CD4-positive, alpha-beta T cell (primary cell): ENCODE measurements at regions not wholly inside any gene's neighbourhood (a gene's known extent, or its start where the extent isn't known, plus 50 kb on each side); places are given as distances from the start of the nearest gene placed in this dataset.

Experiments used
- ATAC-seq: fragments of 200-7000 bp; cut with Tn5 transposase; one replicate; pipeline ENCODE4 v1.10.0; 2022; ENCODE audit warnings: mild to moderate bottlenecking; ENCODE audit not compliant: poor library complexity
- CTCF ChIA-PET: fragments of 350-600 bp; sonication (Branson Sonifier 250); formaldehyde crosslinking; loops from one replicate; lab custom pipeline; 2021; ENCODE audit warnings: antibody characterized with exemption, inconsistent platforms; lab: Charles Lee
- POLR2A ChIA-PET: fragments of 350-600 bp; sonication (Branson Sonifier 250); formaldehyde crosslinking; loops from one replicate; lab custom pipeline; 2021; ENCODE audit warnings: antibody characterized with exemption, inconsistent platforms; lab: Charles Lee
- DNase-seq, 14 experiments: peaks; one replicate each; pipeline ENCODE4 v3.0.0-alpha.2; 2013 to 2020; ENCODE audit warnings: mixed read lengths in 2 of 14
- H3K27ac ChIP-seq, 2 donors: one replicate each; pipeline versions ENCODE4 v1.5.1 to v1.7.0; 2013; ENCODE audit warnings: low read length in 2 of 2, low read depth in 1 of 2, mild to moderate bottlenecking in 1 of 2
- H3K27me3 ChIP-seq, 2 experiments: 1 replicate in 1 of 2; 2 replicates in 1 of 2; pipeline versions ENCODE4 v1.6.1 to v1.7.0; 2013; ENCODE audit warnings: low read length in 2 of 2, control low read depth in 1 of 2, mild to moderate bottlenecking in 1 of 2, moderate library complexity in 1 of 2; ENCODE audit not compliant: insufficient read depth in 2 of 2, control insufficient read depth in 1 of 2
- H3K36me3 ChIP-seq: one replicate; pipeline ENCODE4 v1.6.1; 2013; ENCODE audit warnings: low read length, control low read depth; ENCODE audit not compliant: insufficient read depth
- H3K4me1 ChIP-seq: one replicate; pipeline ENCODE4 v1.6.1; 2013; ENCODE audit warnings: low read length, control low read depth; ENCODE audit not compliant: insufficient read depth
- H3K4me3 ChIP-seq: one replicate; pipeline ENCODE4 v1.5.1; 2013; ENCODE audit warnings: mild to moderate bottlenecking, low read length, moderate library complexity
- H3K9me3 ChIP-seq, 2 experiments: 1 replicate in 1 of 2; 2 replicates in 1 of 2; pipeline versions ENCODE4 v1.6.1 to v1.7.0; 2013; ENCODE audit warnings: low read length in 2 of 2, mild to moderate bottlenecking in 2 of 2, control low read depth in 1 of 2, moderate library complexity in 1 of 2; ENCODE audit not compliant: control insufficient read depth in 1 of 2, insufficient read depth in 1 of 2
- H3K27ac Mint-ChIP-seq: one replicate; pipeline ENCODE4 v1.8.0; 2020; ENCODE audit warnings: mixed read lengths
- H3K27me3 Mint-ChIP-seq: one replicate; pipeline ENCODE4 v1.8.0; 2021; ENCODE audit warnings: mixed read lengths
- H3K36me3 Mint-ChIP-seq: one replicate; pipeline ENCODE4 v1.8.0; 2021; ENCODE audit warnings: low read depth, mixed read lengths
- H3K4me1 Mint-ChIP-seq: one replicate; pipeline ENCODE4 v1.8.0; 2021; ENCODE audit warnings: low read depth, mixed read lengths
- H3K4me3 Mint-ChIP-seq: one replicate; pipeline ENCODE4 v1.8.0; 2020; ENCODE audit warnings: mild to moderate bottlenecking, mixed read lengths
- H3K9me3 Mint-ChIP-seq: one replicate; pipeline ENCODE4 v1.8.0; 2020; ENCODE audit warnings: mixed read lengths
- intact Hi-C, 2 experiments: fragments of 100-400 bp; cut with DNase I in 1 of 2; cut with micrococcal nuclease in 1 of 2; formaldehyde crosslinking; loops; one replicate each; pipeline versions ENCODE4 v1.15.1 to v1.9.0; 2023 to 2025; cut with DNase I, micrococcal nuclease
- TF ChIP-seq, protein P1 (sequence below): fragments of 200-600 bp; IDR thresholded peaks from one replicate; pipeline ENCODE4 v1.8.0; 2022; ENCODE audit warnings: antibody characterized with exemption, mild to moderate bottlenecking

DNA sequence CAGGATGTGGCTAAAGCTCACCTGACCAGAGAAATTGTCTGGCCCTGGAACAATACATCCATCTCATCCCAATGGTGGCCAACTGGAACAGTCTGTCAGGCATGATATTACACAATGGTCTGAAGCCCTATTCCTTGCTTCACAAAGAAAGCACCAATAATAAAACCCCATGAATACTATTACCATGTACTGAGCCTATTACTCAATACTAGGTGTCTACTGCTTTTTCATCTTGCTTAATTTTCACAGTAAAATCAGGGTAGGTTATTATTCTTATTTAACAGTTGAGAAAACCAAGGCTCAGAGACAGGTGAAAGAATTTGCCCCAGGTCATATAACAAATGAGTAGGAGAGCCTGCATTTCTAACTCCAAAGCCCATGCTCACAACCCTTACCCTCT, 68.9 kb upstream of the CAPRIN1 start:
- peaks cover 7% of the 10 kb centered on the region for H3K27me3 Mint-ChIP-seq
- no peak overlapping the region for H3K27ac Mint-ChIP-seq

DNA sequence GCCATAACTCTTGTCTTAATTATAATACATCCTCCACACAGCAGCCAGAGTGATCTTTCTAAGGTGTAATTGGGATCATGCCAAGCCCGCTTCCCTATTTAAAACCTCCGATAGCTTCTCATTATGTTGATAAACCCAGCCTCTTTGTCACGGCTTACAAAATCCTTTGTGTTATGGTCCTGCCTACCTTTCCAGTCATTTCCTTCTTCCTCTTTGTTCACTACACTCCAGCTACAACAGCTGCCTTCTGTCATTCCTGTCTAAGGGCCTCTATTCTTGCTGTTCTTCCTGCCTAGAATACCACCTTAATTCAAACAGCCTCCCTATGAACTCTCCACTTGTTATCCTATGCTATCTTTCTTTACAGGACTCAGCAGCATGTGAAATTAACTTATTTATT, 70.6 kb upstream of the CAPRIN1 start:
- Mint-ChIP-seq H3K27me3 (peaks cover 7% of the 10 kb centered on the region), H3K4me3 (no peak overlapping the region)
- intact Hi-C loops: no loop called here

More for the DNA sequence above, 68.9 kb upstream of the CAPRIN1 start:
- intact Hi-C loops: no loop called here
- Mint-ChIP-seq H3K4me1 (no peaks in the 10 kb centered on the region), H3K36me3 (no peaks in the 10 kb centered on the region), H3K9me3 (no peaks in the 10 kb centered on the region), H3K4me3 (no peak overlapping the region)
- Histone ChIP-seq H3K4me3 (no peak overlapping the region), H3K36me3 (no peaks in the 10 kb centered on the region), H3K9me3 (peaks cover 0 to 3% of the 10 kb centered on the region in 2 experiments), H3K4me1 (no peaks in the 10 kb centered on the region), H3K27me3 (peaks cover 0 to 2% of the 10 kb centered on the region in 2 experiments), H3K27ac (no peak overlapping the region)
- TF ChIP-seq, protein P1, sequence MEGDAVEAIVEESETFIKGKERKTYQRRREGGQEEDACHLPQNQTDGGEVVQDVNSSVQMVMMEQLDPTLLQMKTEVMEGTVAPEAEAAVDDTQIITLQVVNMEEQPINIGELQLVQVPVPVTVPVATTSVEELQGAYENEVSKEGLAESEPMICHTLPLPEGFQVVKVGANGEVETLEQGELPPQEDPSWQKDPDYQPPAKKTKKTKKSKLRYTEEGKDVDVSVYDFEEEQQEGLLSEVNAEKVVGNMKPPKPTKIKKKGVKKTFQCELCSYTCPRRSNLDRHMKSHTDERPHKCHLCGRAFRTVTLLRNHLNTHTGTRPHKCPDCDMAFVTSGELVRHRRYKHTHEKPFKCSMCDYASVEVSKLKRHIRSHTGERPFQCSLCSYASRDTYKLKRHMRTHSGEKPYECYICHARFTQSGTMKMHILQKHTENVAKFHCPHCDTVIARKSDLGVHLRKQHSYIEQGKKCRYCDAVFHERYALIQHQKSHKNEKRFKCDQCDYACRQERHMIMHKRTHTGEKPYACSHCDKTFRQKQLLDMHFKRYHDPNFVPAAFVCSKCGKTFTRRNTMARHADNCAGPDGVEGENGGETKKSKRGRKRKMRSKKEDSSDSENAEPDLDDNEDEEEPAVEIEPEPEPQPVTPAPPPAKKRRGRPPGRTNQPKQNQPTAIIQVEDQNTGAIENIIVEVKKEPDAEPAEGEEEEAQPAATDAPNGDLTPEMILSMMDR: no peak
- DNase-seq: no peak
- ATAC-seq: no peak
- ChIA-PET CTCF (no interaction called here), POLR2A (no interaction called here)

DNA sequence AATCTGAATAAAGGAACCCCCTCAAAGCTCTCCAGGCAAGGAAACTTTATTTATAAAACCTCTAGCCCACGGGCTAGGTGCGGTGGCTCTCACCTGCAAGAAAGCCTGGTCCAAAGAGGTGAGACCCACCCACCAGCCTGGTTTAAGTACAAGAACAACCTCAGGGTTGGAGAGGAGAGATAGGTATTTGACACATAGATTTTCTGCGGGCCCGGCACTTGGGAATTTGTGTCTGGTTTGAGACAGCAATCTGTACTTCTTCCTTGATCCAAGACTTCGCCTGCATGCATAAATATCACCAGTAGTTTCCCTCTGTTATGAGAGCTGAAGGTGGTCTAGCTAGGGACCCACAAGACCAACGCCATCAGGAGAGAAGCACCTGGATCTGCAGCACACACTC, 73.2 kb upstream of the CAPRIN1 start:
- Mint-ChIP-seq H3K27ac (no peak overlapping the region), H3K36me3 (no peaks in the 10 kb centered on the region), H3K4me1 (no peaks in the 10 kb centered on the region), H3K4me3 (no peak overlapping the region), H3K27me3 (peaks cover 7% of the 10 kb centered on the region), H3K9me3 (no peaks in the 10 kb centered on the region)
- ATAC-seq (no peak), DNase-seq (no peak)
- Histone ChIP-seq H3K27ac (no peak overlapping the region), H3K4me1 (no peaks in the 10 kb centered on the region), H3K27me3 (peaks cover 0 to 1% of the 10 kb centered on the region in 2 experiments), H3K4me3 (no peak overlapping the region), H3K9me3 (no peaks in the 10 kb centered on the region), H3K36me3 (no peaks in the 10 kb centered on the region)
- ChIA-PET CTCF (no interaction called here), POLR2A (no interaction called here)
- intact Hi-C loops: no loop called here
- TF ChIP-seq, protein P1: no peak

More for the DNA sequence above, 70.6 kb upstream of the CAPRIN1 start:
- peaks cover 0 to 3% of the 10 kb centered on the region in 2 experiments for H3K9me3 ChIP-seq
- TF ChIP-seq, protein P1: no peak
- CTCF ChIA-PET: no interaction called here
- no peak overlapping the region for H3K4me3 ChIP-seq
- H3K36me3 ChIP-seq: no peaks in the 10 kb centered on the region
- Mint-ChIP-seq H3K27ac (no peak overlapping the region), H3K9me3 (no peaks in the 10 kb centered on the region), H3K36me3 (no peaks in the 10 kb centered on the region), H3K4me1 (no peaks in the 10 kb centered on the region)
- POLR2A ChIA-PET: no interaction called here
- peaks cover 0 to 2% of the 10 kb centered on the region in 2 experiments for H3K27me3 ChIP-seq
- no peak for ATAC-seq
- DNase-seq: no peak
- H3K27ac ChIP-seq: no peak overlapping the region
- H3K4me1 ChIP-seq: no peaks in the 10 kb centered on the region
